D721Med (cell line): ENCODE measurements at regions not wholly inside any gene's neighbourhood (a gene's known extent, or its start where the extent isn't known, plus 50 kb on each side); places are given as distances from the start of the nearest gene placed in this dataset.
"Not testable (repeated sequence)": the region's sequence is repeated elsewhere in the genome, so short reads cannot be mapped to it uniquely, and the experiment has no call there.

ENCODE experiments used
- DNase-seq: peaks from one replicate; pipeline ENCODE4 v3.0.0; 2011; ENCODE audit warnings: low spot score; ENCODE audit not compliant: insufficient read length
- FAIRE-seq: peaks from 2 replicates; lab custom pipeline; 2011; peaks lifted over from hg19 to GRCh38; lab: Jason Lieb, UNC
- CTCF ChIP-seq: IDR thresholded peaks from 2 replicates; pipeline ENCODE4 v1.5.1; 2012; ENCODE audit warnings: mild to moderate bottlenecking, control low read depth; ENCODE audit not compliant: insufficient read depth; ENCODE audit errors: missing control alignments

GRCh38 chr15:79769933-79770759 lies 126.7 kb downstream of the MTHFS start:
- DNase-seq: no peak
- TF ChIP-seq CTCF: no peak
- FAIRE-seq: no peak

GRCh38 chr15:79773128-79773527 lies 123.7 kb downstream of the MTHFS start:
- TF ChIP-seq CTCF: no peak
- DNase-seq (no peak), FAIRE-seq (no peak)

GRCh38 chr15:79775821-79776220 lies 121.0 kb downstream of the MTHFS start:
- FAIRE-seq: no peak
- no peak for DNase-seq
- TF ChIP-seq CTCF: no peak

GRCh38 chr15:79777916-79778315 lies 118.9 kb downstream of the MTHFS start:
- TF ChIP-seq CTCF: no peak
- DNase-seq (no peak), FAIRE-seq (no peak)

GRCh38 chr15:79778378-79778990 lies 118.3 kb downstream of the MTHFS start:
- FAIRE-seq: no peak
- DNase-seq: no peak
- TF ChIP-seq CTCF: no peak

- no peak for TF ChIP-seq CTCF
- FAIRE-seq (no peak), DNase-seq (no peak)
These were observed 117.1 kb downstream of the MTHFS start for GRCh38 chr15:79779746-79780145.

GRCh38 chr15:79782307-79782706 lies 114.5 kb downstream of the MTHFS start:
- FAIRE-seq, DNase-seq: not testable (repeated sequence)
